K562 (cell line): ENCODE measurements at regions not wholly inside any gene's neighbourhood (a gene's known extent, or its start where the extent isn't known, plus 50 kb on each side); places are given as distances from the start of the nearest gene placed in this dataset.

Experiments used
- ATAC-seq: fragments of 200-7000 bp; cut with Tn5 transposase; 3 replicates; pipeline ENCODE4 v1.9.1; 2020; ENCODE audit warnings: moderate library complexity
- BruUV-seq: library from RNA; stranded (reverse); fragments of 400-500 nt; replicated peaks from 2 replicates; lab custom pipeline; 2021; lab: Mats Ljungman, UMichigan
- CTCF ChIA-PET: fragments of 300-600 bp; formaldehyde crosslinking; extraction: SDS; loops from one replicate; lab custom pipeline; 2021; ENCODE audit warnings: low intra/inter-chr PET ratio; lab: Yijun Ruan, JAX
- POLR2A ChIA-PET: fragments of 300-600, 350-650 bp; sonication (Branson Sonifier 250); formaldehyde crosslinking; extraction: SDS; loops from one replicate; lab custom pipeline; 2021; ENCODE audit warnings: antibody characterized with exemption, inconsistent platforms; lab: Yijun Ruan, JAX
- DNase-seq, 4 experiments: peaks; one replicate each; pipeline versions ENCODE4 v3.0.0 to v3.0.0-alpha.2; 2011 to 2018; ENCODE audit warnings: low spot score in 3 of 4, mixed read lengths in 3 of 4; ENCODE audit errors: extremely low read depth in 1 of 4
- FAIRE-seq: peaks from 2 replicates; lab custom pipeline; 2011; peaks lifted over from hg19 to GRCh38; lab: Jason Lieb, UNC
- H2AFZ ChIP-seq: 2 replicates; pipeline ENCODE4 v1.6.0; 2011; ENCODE audit warnings: low read depth, low read length, control low read depth, inconsistent platforms
- H3K27ac ChIP-seq: fragments of 200-600 bp; 3 replicates; pipeline ENCODE4 v1.8.0; 2011; ENCODE audit warnings: low read depth, mild to moderate bottlenecking, control low read depth, inconsistent platforms, low read length, moderate library complexity, mixed read lengths; ENCODE audit errors: extremely low read depth
- H3K27me3 ChIP-seq, 2 experiments: fragments of 300-600 bp in 1 of 2; 2 replicates in 1 of 2; 3 replicates in 1 of 2; pipeline versions ENCODE4 v1.6.0 to v1.8.0; 2011; ENCODE audit warnings: inconsistent platforms in 2 of 2, low read length in 2 of 2, mild to moderate bottlenecking in 1 of 2, mixed read lengths in 1 of 2, moderate library complexity in 1 of 2; ENCODE audit not compliant: control insufficient read depth in 2 of 2, insufficient read depth in 2 of 2
- H3K36me3 ChIP-seq: fragments of 300-600 bp; 3 replicates; pipeline ENCODE4 v1.8.0; 2011; ENCODE audit warnings: mild to moderate bottlenecking, low read length, inconsistent platforms; ENCODE audit not compliant: control insufficient read depth, insufficient read depth
- H3K4me1 ChIP-seq, 2 experiments: fragments of 200-600 bp in 1 of 2; replicated peaks in 1 of 2; 2 replicates in 1 of 2; 3 replicates in 1 of 2; pipeline versions ENCODE4 v1.5.1 to v1.8.0; 2011; ENCODE audit warnings: inconsistent platforms in 2 of 2, low read length in 2 of 2, mild to moderate bottlenecking in 1 of 2, mixed read lengths in 1 of 2, moderate library complexity in 1 of 2; ENCODE audit not compliant: control insufficient read depth in 2 of 2, insufficient read depth in 2 of 2
- H3K4me2 ChIP-seq: 2 replicates; pipeline ENCODE4 v1.6.1; 2011; ENCODE audit warnings: low read length, control low read depth, inconsistent platforms, mixed read lengths; ENCODE audit not compliant: insufficient read depth
- H3K4me3 ChIP-seq: fragments of 200-600 bp; sonication (generic), shearing (Covaris generic); 2 replicates; pipeline ENCODE4 v1.5.1; 2016; ENCODE audit warnings: control low read depth, inconsistent platforms
- H3K79me2 ChIP-seq: fragments of 200-600 bp; 3 replicates; pipeline ENCODE4 v1.8.0; 2011; ENCODE audit warnings: low read length, inconsistent platforms; ENCODE audit not compliant: control insufficient read depth, insufficient read depth
- H3K9ac ChIP-seq, 2 experiments: 2 replicates each; pipeline versions ENCODE4 v1.6.0 to v1.6.1; 2011; ENCODE audit warnings: low read depth in 2 of 2, low read length in 2 of 2, control low read depth in 1 of 2, inconsistent platforms in 1 of 2, mild to moderate bottlenecking in 1 of 2, mixed read lengths in 1 of 2; ENCODE audit not compliant: insufficient read depth in 1 of 2
- H3K9me1 ChIP-seq: one replicate; pipeline ENCODE4 v1.6.0; 2011; ENCODE audit warnings: inconsistent platforms, mild to moderate bottlenecking, low read length, moderate library complexity; ENCODE audit not compliant: control insufficient read depth, insufficient read depth
- H3K9me3 ChIP-seq: replicated peaks from 2 replicates; pipeline ENCODE4 v1.5.1; 2011; ENCODE audit warnings: low read depth, low read length, inconsistent platforms; ENCODE audit not compliant: control insufficient read depth, insufficient read depth
- H4K20me1 ChIP-seq: replicated peaks from 2 replicates; pipeline ENCODE4 v1.6.1; 2011; ENCODE audit warnings: low read length, inconsistent platforms, mixed read lengths; ENCODE audit not compliant: control insufficient read depth, insufficient read depth
- ARID4B ChIP-seq: sonication (generic); formaldehyde crosslinking; IDR thresholded peaks from 2 replicates; pipeline ENCODE4 v1.8.0; 2022; ENCODE audit warnings: mild to moderate bottlenecking, missing genetic modification reagents
- ATF1 ChIP-seq, 2 experiments: fragments of 450-650 bp in 1 of 2; IDR thresholded peaks; 2 replicates each; pipeline ENCODE4 v1.6.1; 2016; ENCODE audit warnings: missing compliant biosample characterization in 1 of 2, missing genetic modification characterization in 1 of 2
- BRF1 ChIP-seq: IDR thresholded peaks from 3 replicates; pipeline ENCODE4 v1.6.1; 2011; ENCODE audit warnings: borderline replicate concordance, mild to moderate bottlenecking; ENCODE audit not compliant: insufficient read length; ENCODE audit errors: extremely low read depth
- FOSL1 ChIP-seq: fragments of 200-800 bp; sonication (Bioruptor generic); conservative IDR thresholded peaks from 2 replicates; pipeline ENCODE4 v1.6.1; 2016; ENCODE audit warnings: missing genetic modification characterization, missing compliant biosample characterization
- HDAC1 ChIP-seq, 2 experiments: fragments of 450-650 bp; IDR thresholded peaks; 2 replicates each; pipeline ENCODE4 v1.6.1; 2016 to 2017; ENCODE audit warnings: inconsistent platforms in 1 of 2, mild to moderate bottlenecking in 1 of 2, moderate library complexity in 1 of 2
- KAT8 ChIP-seq: fragments of 450-650 bp; IDR thresholded peaks from 2 replicates; pipeline ENCODE4 v1.6.1; 2016; ENCODE audit warnings: low read depth, mild to moderate bottlenecking
- MITF ChIP-seq: IDR thresholded peaks from 2 replicates; pipeline ENCODE4 v1.6.1; 2014; ENCODE audit warnings: antibody characterized with exemption
- ZNF282 ChIP-seq: sonication (generic); formaldehyde crosslinking; IDR thresholded peaks from 2 replicates; pipeline ENCODE4 v1.8.1; 2023; ENCODE audit warnings: missing genetic modification reagents
- ZNF512 ChIP-seq: IDR thresholded peaks from 2 replicates; pipeline ENCODE4 v1.6.1; 2016; ENCODE audit warnings: missing genetic modification characterization, missing compliant biosample characterization
- ZNF583 ChIP-seq: fragments of 250-450 bp; sonication (Bioruptor Pico); IDR thresholded peaks from 2 replicates; pipeline ENCODE4 v1.4.0; 2020
- ZNF584 ChIP-seq: fragments of 200-800 bp; sonication (Bioruptor generic); IDR thresholded peaks from 2 replicates; pipeline ENCODE4 v1.6.1; 2016; ENCODE audit warnings: low read depth, mild to moderate bottlenecking, missing genetic modification characterization, missing compliant biosample characterization
- ZNF695 ChIP-seq: fragments of 450-650 bp; formaldehyde crosslinking; IDR thresholded peaks from 2 replicates; pipeline ENCODE4 v1.4.0; 2020; ENCODE audit warnings: mild to moderate bottlenecking, moderate library complexity
- ZNF77 ChIP-seq: fragments of 250-450 bp; sonication (Bioruptor Pico); IDR thresholded peaks from 2 replicates; pipeline ENCODE4 v1.5.0; 2020
- ZSCAN29 ChIP-seq: fragments of 450-650 bp; IDR thresholded peaks from 2 replicates; pipeline ENCODE4 v1.6.1; 2017
- WGBS: fragments of 100-300 bp; shearing (Covaris generic); methylation state at CpG from one replicate; pipeline ENCODE4 v1.1.6; 2016; ENCODE audit warnings: low coverage, mixed read lengths; ENCODE audit not compliant: insufficient coverage; ENCODE audit errors: missing lambda C conversion rate; 5-methylcytosine and 5-hydroxymethylcytosine counted together
- in situ Hi-C: fragments of 300-500 bp; cut with MboI; formaldehyde crosslinking; loops from 4 replicates; pipeline ENCODE4 v1.15.0; 2018; ENCODE audit warnings: inconsistent platforms, mixed read lengths
- intact Hi-C: fragments of 100-400 bp; cut with micrococcal nuclease; formaldehyde crosslinking; loops from 2 replicates; pipeline ENCODE4 v1.14.2; 2022

GRCh38 chr4:8735236-8736089 lies 136.2 kb downstream of the HMX1 start (continued):
- TF ChIP-seq BRF1 (no peak), ZNF695 (CRISPR knock-in tag) (no peak)

GRCh38 chr4:8732681-8733243 lies 138.9 kb downstream of the HMX1 start:
- no peaks in the 10 kb centered on the region for H3K9me1 ChIP-seq
- no peaks in the 10 kb centered on the region for H3K36me3 ChIP-seq
- H3K27me3 ChIP-seq = peaks cover 2 to 28% of the 10 kb centered on the region in 2 experiments; a peak in 2 of 5 replicates
- no peak overlapping the region for H3K9ac ChIP-seq
- FAIRE-seq (no peak), DNase-seq (no peak), ATAC-seq (no peak)
- intact Hi-C loops = no loop called here
- H2AFZ ChIP-seq = no peak overlapping the region
- H3K4me3 ChIP-seq = no peak overlapping the region
- in situ Hi-C loops = no loop called here
- BruUV-seq = no TSS peak
- no peak overlapping the region for H3K27ac ChIP-seq
- H3K4me1 ChIP-seq = no peaks in the 10 kb centered on the region; a peak in 1 of 5 replicates
- H3K4me2 ChIP-seq = no peak overlapping the region
- ChIA-PET POLR2A (no interaction called here), CTCF (no interaction called here)
- 2% methylated on average over 4 of the region's 5 CpGs for WGBS
- H4K20me1 ChIP-seq = peaks cover 4% of the 10 kb centered on the region; the same call in 1 of the 2 replicates
- no peaks in the 10 kb centered on the region for H3K79me2 ChIP-seq
- H3K9me3 ChIP-seq = no peaks in the 10 kb centered on the region
- TF ChIP-seq FOSL1 (no peak), ATF1 (CRISPR knock-in tag; IDR thresholded peaks at IDR 0.05) (no peak), ATF1 (tag; IDR thresholded peaks at IDR 0.05) (no peak), ZNF282 (CRISPR knock-in tag) (no peak), MITF (no peak), ZNF77 (CRISPR knock-in tag) (no peak), HDAC1 (IDR thresholded peaks at IDR 0.05) (no peak), ZNF584 (CRISPR knock-in tag) (no peak), ARID4B (CRISPR knock-in tag) (no peak), KAT8 (no peak), ZNF512 (no peak), ZNF583 (CRISPR knock-in tag) (no peak), ZSCAN29 (no peak)
